HG03558 (cell line): ENCODE measurements at regions not wholly inside any gene's neighbourhood (a gene's known extent, or its start where the extent isn't known, plus 50 kb on each side); places are given as distances from the start of the nearest gene placed in this dataset.
"Not testable (repeated sequence)": the region's sequence is repeated elsewhere in the genome, so short reads cannot be mapped to it uniquely, and the experiment has no call there.

Source experiments
- ATAC-seq: cut with Tn5 transposase; IDR thresholded peaks from one replicate; pipeline ENCODE4 v1.9.1; 2021; ENCODE audit warnings: moderate number of reproducible peaks; ENCODE audit not compliant: unreplicated experiment; ENCODE audit errors: extremely low read depth

DNA sequence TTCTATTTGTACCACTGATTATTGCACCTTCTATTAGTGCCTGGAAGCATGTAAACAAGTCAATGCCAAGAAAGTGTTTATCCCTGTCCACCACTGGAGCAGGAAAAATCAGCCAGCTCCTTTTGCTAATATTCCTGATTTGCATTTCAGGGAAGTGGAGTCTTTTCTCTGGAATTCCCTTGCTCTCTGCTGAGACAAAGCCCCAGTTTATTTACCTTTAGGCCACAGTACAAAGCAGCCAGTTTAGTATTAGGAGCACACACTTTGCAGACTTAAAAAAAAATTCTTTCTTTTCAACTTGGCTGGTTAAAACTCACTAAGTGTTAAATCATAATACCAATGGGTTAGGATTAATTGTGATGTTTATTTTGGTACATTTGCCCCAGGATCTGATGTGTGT, 631.1 kb downstream of the PKHD1 start:
- ATAC-seq: no peak

- ATAC-seq: peak; percentile 97
Measured at GRCh38 chr6:51459958-51460357, 627.5 kb downstream of the PKHD1 start.

- no peak for ATAC-seq
Measured at GRCh38 chr6:51462896-51463295, 624.5 kb downstream of the PKHD1 start.

GRCh38 chr6:51463321-51463720, 624.1 kb downstream of the PKHD1 start:
- no peak for ATAC-seq

GRCh38 chr6:51464956-51465355, 622.5 kb downstream of the PKHD1 start:
- no peak for ATAC-seq

- no peak for ATAC-seq
Measured at GRCh38 chr6:51466427-51466826, 621.0 kb downstream of the PKHD1 start.

DNA sequence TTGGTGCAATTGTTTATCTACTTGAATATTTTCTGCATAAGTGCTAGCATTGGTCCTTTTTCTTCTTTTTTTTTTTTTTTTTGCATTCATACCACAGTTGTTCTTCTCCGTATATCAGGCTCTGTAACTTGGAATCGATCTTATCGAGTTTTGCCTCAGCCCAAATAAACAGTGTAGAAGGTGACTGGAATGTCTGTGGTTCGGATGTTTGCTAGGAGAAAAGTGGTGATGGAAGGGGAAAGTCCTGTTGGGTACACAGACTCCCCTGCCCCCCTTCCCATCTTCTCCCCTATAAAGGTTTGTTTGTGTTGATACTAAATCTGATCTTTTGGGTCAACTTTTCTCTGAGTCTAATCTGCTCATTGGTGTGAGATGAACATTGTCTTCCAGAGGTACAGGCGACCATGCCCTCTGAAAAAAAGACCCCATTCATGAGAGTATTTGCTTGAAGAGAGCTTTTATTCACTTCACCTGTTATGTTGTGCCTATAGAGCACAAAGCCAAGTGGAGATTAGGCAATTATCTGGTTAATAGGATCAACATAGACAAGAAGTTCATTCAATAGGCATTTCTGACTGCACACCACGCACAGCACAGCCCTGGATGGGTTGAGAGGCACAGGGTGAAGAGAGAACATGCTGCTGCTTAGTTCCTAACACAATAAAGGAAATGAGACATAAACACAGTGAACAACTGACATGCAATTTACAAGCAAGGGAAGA, 620.0 kb downstream of the PKHD1 start:
- no peak for ATAC-seq

DNA sequence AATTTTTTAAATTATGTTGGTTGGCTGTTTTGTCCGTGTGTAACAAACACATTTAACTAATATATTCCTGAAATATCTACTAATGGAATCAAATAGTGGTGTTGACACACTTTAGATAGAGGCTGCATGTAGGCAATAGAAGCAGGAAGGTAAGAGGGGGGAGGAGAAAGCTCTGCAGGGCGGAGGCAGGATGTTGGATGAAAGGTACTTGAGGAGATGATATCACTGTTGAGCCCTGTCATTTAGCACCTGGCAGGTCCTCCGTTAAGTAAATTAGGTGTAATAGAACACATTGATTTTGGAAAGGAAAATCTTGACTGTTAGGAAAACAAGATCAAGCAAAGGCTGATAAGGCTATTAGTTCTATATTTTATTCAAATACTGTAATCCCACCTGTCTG, 618.7 kb downstream of the PKHD1 start:
- ATAC-seq: no peak

- no peak for ATAC-seq
Measured at GRCh38 chr6:51472745-51473487, 614.5 kb downstream of the PKHD1 start.

GRCh38 chr6:51474022-51474975, 613.1 kb downstream of the PKHD1 start:
- no peak for ATAC-seq

DNA sequence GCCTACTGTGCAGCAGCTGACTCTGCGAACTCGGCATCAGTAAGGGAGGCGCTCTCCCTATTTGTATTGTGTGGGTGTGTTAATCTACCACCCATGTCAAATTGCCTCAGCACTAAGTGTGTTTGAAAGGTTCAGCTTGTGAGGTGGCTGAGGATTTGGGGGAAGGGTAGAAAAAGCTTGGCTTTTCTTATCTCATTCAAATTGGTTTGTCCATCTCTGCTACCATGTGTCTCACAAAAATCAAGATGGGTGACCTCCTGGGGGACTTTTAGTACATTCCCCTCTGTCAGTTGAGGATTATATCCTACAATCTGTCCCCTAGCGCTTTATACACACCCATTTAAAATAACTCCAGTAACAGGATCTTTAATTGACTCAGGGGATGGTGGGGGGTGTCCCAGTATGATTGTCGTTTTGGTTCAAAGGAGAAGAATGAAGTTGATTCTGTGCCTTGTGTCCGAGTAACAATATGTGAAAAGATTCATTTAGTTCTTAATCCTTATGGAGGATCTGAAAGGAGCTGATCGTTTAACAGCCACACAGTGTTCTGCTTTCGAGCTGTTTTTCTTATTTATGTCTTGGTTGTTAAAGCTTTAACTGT, 609.6 kb downstream of the PKHD1 start:
- ATAC-seq: no peak

- no peak for ATAC-seq
Measured at GRCh38 chr6:51479296-51479695, 608.1 kb downstream of the PKHD1 start.

- ATAC-seq: no peak
Measured at GRCh38 chr6:51480040-51480439, 607.4 kb downstream of the PKHD1 start.

GRCh38 chr6:51485869-51486268, 601.5 kb downstream of the PKHD1 start:
- not testable (repeated sequence) for ATAC-seq

DNA sequence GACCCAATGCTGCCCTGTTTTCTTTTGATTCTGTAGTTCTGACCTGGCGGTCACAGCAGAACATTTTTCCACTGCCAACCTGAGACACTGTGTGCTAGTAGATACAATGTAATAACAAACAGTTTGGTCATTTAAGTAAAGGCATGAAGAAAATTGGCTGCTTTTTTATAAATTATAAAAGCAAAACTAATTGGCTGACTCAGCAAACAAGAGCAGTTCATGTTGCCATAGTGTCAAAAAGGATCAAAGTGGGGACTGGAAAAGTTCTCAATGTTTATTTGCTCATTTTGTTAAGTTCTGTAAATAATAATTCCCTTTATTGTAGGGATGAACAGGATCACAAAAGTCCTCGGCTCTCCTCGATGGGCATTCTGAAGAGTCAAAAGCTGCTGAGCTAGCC, 599.5 kb downstream of the PKHD1 start:
- ATAC-seq: no peak

- no peak for ATAC-seq
Measured at GRCh38 chr6:51489133-51489532, 598.3 kb downstream of the PKHD1 start.

- ATAC-seq: no peak
Measured at GRCh38 chr6:51490101-51490500, 597.3 kb downstream of the PKHD1 start.

DNA sequence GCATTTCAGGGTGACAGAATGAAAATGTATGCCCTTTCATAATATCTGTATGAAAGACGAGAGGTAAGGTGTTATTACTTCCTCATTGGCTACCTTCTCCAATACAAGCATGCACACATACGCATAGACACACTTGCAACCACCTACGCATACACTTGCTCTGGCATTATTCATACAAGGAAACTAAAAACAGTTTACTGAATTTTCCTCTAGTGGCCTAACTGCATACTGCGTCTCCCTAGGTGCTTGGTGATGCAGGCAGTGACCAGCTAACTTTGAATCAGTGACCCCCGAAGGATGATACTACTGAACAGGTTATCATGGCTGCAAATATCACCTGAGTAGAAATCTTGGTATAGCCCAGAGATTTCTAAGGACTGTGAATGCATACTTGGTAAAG, 593.1 kb downstream of the PKHD1 start:
- ATAC-seq: no peak

GRCh38 chr6:51495096-51495495, 592.3 kb downstream of the PKHD1 start:
- ATAC-seq: no peak

DNA sequence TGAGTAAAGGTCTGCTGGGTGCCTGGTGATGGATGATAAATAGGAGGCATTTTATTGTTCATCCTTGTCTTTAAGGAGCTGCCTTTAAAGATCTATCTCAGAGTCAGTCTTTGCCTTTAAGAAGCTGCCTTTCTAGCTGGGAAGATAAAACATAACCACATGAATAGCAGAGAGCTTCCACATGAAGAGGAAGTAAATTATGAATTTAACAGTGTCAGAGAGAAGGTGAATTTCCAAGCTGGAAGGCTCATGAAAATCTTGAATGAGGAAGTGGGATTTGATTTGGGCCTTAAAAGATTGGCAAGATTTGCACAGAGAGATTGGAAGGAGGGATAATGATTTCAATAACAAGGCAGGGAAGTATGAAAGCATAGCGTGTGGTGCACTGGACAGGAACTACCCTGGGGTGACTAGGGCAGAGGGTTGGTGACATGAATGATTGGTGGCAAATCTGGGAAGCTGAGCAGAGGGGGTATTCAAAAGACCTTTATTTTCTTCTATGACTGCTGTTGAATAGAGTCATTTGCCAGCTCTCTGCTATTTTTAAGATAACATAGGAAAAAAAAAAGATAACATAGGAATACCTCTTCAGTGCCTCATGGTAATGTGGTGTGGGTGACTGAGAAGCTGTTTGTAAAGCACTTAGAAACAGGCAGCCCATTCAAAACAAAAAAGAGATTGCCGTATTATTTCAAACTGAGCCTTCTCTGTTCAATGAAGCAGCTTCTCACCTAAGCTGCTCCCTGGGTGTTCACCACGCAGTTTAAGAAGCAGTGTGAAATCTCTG, 591.6 kb downstream of the PKHD1 start:
- no peak for ATAC-seq
